ENCODE measurements at regions not wholly inside any gene's neighbourhood (a gene's known extent, or its start where the extent isn't known, plus 50 kb on each side); places are given as distances from the start of the nearest gene placed in this dataset.

DNA sequence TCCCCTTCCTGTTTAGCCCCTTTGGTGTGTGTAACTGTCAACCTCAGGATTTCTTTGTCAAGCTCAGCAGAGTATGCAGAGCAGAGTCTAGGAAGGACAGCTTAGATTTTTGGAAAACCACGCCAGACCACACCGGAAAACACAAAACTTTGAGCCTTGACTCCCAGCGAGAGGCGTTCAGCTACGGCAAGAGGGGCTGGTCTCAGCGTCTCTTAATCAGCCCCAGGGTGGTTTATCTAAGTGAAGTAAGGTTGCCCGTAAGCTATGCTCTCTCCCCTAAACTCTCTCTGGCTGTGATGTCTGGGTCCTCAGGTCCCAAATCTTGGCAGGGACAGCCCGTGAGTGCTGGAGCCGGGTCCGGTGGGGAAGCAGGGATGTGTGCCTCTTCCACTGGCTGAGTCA, 230.9 kb downstream of the KLF6 start:
- no TSS peak for BruUV-seq (replicated peaks)
- no peaks in the 10 kb centered on the region for H4K20me1 ChIP-seq (replicated peaks; ENCODE audit: control insufficient read depth, extremely low read depth, insufficient read depth, low read length)
- H3K9me3 ChIP-seq (replicated peaks; ENCODE audit: control insufficient read depth, insufficient read depth, low read length) = no peaks in the 10 kb centered on the region
- H3K4me2 ChIP-seq (ENCODE audit: insufficient read depth, low read length) = no peak overlapping the region
- CTCF ChIA-PET = no interaction called here
- H3K9me1 ChIP-seq (replicated peaks; ENCODE audit: control insufficient read depth, extremely low read depth, insufficient read depth, low read length) = no peaks in the 10 kb centered on the region
- H3K4me1 ChIP-seq (ENCODE audit: control insufficient read depth, extremely low read depth, insufficient read depth, low read length) = no peaks in the 10 kb centered on the region
- H3K9ac ChIP-seq (replicated peaks; ENCODE audit: extremely low read depth, insufficient read depth, low read length) = no peak overlapping the region
- no peaks in the 10 kb centered on the region for H3K27me3 ChIP-seq (ENCODE audit: control insufficient read depth in 2 of 2, insufficient read depth in 2 of 2, low read length in 2 of 2)
- DNase-seq (ENCODE audit: low read depth, low spot score) (no peak), FAIRE-seq (no peak)
- no peak overlapping the region for H3K27ac ChIP-seq (ENCODE audit: insufficient read depth, low read depth, low read length)
- H3K4me3 ChIP-seq (replicated peaks in 1 of 3; ENCODE audit: insufficient read depth in 1 of 3, low read depth in 1 of 3, low read length in 3 of 3) = no peak overlapping the region
- TF ChIP-seq MYC (IDR thresholded peaks at IDR 0.05; ENCODE audit: low read depth, low read length) (no peak), EZH2 (IDR thresholded peaks at IDR 0.05; ENCODE audit: borderline replicate concordance, low read depth, low read length, severe bottlenecking) (no peak), POLR2A (IDR thresholded peaks at IDR 0.05; ENCODE audit: low read depth, low read length) (no peak), GATA2 (IDR thresholded peaks at IDR 0.05; ENCODE audit: insufficient read depth, insufficient read length, low read depth, low read length) (no peak), MAX (IDR thresholded peaks at IDR 0.05; ENCODE audit: insufficient read depth, insufficient read length) (no peak), POLR2AphosphoS5 (IDR thresholded peaks at IDR 0.05; ENCODE audit: insufficient read depth, low read depth, low read length) (no peak), JUN (IDR thresholded peaks at IDR 0.05; ENCODE audit: borderline replicate concordance, insufficient read depth, insufficient read length, low read depth) (no peak), CTCF (IDR thresholded peaks at IDR 0.05; ENCODE audit: extremely low read depth in 1 of 2, insufficient read depth in 1 of 2, low read depth in 1 of 2, low read length in 2 of 2) (no peak), FOS (IDR thresholded peaks at IDR 0.05; ENCODE audit: borderline replicate concordance, insufficient read depth, low read length) (no peak)
- no peaks in the 10 kb centered on the region for H3K79me2 ChIP-seq (ENCODE audit: control insufficient read depth, insufficient read depth, low read length)
- dilution Hi-C loops (cut with MboI; ENCODE audit: extremely low pct_ligation_motif_present, low sequenced_read_pairs) (no loop called here), intact Hi-C loops (cut with micrococcal nuclease) (no loop called here)
- POLR2A ChIA-PET = no interaction called here
- H2AFZ ChIP-seq (ENCODE audit: low read depth, low read length) = peak overlapping the region; percentile 45
- no peaks in the 10 kb centered on the region for H3K36me3 ChIP-seq (ENCODE audit: control insufficient read depth in 2 of 2, extremely low read depth in 1 of 2, insufficient read depth in 2 of 2, low read length in 2 of 2)
